GM12874 (cell line): ENCODE measurements at regions not wholly inside any gene's neighbourhood (a gene's known extent, or its start where the extent isn't known, plus 50 kb on each side); places are given as distances from the start of the nearest gene placed in this dataset.

Source experiments
- TF ChIP-seq, protein P1 (sequence below): IDR thresholded peaks from 2 replicates; pipeline ENCODE4 v1.5.1; 2011; ENCODE audit warnings: low read depth, mild to moderate bottlenecking, control low read depth, low read length, moderate library complexity; ENCODE audit not compliant: insufficient read depth

DNA sequence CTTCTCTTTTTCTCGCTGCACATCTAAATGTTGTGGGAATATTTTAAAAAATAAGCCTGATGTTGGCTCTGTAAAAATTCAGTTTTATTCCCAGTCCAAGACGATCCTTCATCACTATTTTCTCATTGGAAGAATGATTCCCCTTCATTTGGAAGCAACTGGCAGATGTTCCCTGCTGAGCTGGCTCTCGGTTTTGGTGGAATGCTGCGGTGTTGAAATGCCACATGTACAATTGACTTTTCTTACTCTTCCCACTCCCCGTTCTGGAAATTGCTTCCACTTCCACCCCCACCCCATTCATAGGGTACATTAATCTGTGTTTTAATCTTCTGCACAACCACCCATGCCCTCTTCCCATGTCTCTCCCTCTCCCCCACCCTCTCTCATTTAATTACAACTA is 496.3 kb upstream of the MAP3K7 start:
- TF ChIP-seq, protein P1, sequence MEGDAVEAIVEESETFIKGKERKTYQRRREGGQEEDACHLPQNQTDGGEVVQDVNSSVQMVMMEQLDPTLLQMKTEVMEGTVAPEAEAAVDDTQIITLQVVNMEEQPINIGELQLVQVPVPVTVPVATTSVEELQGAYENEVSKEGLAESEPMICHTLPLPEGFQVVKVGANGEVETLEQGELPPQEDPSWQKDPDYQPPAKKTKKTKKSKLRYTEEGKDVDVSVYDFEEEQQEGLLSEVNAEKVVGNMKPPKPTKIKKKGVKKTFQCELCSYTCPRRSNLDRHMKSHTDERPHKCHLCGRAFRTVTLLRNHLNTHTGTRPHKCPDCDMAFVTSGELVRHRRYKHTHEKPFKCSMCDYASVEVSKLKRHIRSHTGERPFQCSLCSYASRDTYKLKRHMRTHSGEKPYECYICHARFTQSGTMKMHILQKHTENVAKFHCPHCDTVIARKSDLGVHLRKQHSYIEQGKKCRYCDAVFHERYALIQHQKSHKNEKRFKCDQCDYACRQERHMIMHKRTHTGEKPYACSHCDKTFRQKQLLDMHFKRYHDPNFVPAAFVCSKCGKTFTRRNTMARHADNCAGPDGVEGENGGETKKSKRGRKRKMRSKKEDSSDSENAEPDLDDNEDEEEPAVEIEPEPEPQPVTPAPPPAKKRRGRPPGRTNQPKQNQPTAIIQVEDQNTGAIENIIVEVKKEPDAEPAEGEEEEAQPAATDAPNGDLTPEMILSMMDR, result no peak

DNA sequence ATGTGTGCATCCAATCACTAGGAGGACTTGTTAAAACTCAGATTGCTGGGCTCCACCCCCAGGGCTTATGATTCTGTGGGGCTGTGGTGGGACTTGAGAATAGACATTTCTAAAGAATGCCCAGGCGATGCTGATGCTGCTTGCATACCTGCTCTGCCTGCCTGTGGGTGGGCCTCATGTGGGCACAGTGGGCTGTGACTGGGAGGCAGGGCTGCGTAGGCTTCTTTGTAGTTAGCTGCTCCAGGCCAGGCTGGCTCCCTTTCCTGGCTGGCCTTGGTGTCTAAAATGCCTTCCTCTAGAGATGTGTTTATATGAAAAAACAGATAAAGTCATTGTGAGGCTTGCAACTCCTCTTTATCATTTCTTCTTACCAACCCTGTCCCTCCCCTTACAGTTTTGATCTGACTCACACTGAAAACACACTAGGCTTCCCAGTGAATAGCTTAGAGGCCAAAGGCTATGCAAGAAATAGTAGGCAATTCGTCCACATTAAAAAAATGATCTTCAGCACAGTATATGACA is 495.5 kb upstream of the MAP3K7 start:
- TF ChIP-seq, protein P1, result no peak

DNA sequence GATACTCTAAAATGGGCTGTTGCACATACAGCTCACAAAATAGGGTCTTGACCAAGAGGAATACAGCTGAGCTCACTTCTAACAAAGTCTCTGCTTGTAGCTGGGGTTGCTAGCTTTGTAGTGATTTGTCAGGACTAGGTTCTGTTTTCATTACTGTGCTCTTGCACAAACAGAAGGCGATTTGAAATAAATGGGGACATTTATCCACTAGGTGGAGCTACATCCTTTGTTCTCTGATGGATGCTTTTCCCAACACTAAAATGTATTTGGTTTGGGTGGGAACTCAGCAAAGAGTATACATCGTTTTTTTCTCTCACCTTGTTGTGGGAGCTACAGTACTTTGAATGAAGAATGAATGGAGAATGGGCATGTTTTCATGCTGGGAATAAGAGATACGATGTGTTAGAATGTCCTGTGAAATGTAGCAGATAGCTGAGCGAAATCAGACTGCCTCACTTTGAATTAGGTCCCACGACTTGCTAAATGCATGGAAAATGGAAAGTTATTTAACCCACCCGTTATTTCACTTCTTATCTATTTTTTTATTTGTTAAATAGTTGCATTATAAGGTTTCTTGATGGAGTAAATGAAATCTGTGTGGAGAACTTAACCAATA is 494.7 kb upstream of the MAP3K7 start:
- TF ChIP-seq, protein P1, result peak; percentile 42; the same call in 1 of the 2 replicates

DNA sequence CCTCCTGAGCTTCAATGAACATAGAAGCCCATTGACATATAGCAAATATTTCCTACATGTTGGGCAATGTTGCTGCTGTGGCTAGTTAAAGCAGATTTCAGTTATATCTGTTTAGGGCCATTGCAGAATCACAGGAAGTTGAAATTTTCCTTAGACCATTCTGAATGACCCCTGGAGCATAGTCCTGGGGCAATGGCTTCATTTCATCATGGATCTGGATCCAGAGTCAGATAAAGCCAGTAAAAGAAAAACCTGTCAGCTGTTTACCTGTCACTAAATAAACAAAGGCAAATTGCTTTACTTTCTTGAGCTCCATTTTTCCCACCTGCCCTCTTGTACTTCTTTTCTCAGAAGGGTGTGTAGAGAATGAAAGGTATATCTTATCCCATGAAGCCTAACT is 494.0 kb upstream of the MAP3K7 start:
- TF ChIP-seq, protein P1, result no peak

DNA sequence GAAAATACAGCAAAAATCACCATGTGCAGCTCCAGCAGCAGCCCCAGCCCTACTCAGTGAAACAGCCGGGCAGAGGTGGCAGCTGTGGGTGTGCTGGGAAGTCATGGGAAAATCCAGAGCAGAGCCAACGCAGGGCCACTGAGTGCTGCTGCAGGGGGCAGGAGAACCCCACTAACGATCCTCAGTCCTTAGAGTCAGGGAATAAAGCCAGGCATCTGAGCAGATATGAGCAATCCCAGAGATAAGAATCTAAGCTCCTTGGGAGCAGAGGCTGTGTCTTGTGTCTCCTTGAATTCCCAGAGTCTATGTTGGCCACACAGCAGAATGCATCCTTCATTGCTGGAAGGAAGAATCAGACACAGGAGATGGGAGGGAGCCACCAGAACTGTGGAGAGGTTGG is 493.1 kb upstream of the MAP3K7 start:
- TF ChIP-seq, protein P1, result no peak

DNA sequence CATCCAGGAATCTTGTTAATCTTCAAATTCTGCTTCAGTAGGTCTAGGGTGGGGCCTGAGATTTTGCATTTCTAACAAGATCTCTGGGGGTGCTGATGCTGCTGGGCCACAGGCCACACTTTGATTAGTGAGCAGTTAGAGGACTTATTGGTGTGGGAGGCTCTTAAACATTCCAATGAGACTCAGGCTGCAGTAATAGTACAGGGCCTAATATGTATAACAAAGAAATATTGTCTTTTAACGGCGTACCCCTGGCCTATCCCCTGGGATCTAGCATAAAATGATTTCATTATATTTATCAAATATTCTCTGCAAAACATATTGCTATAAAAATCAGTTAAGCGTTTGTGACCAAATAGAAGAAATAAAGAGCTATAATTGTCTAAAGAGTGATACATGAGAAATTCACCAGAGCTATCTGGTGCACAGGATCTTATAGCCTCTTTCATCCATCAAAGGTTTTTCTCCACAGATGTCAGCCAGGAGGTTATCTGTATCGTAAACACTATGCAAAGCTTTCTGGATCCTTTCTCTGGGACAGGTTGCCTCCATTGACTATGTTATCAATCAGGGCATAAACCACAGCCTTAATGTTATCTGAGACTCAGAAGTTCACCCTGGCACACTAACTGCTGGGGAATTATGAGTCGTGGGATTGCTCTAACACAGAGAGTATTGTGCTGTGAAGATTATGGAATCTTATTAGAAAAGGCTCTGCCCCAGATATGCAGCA is 488.5 kb upstream of the MAP3K7 start:
- TF ChIP-seq, protein P1, result no peak

DNA sequence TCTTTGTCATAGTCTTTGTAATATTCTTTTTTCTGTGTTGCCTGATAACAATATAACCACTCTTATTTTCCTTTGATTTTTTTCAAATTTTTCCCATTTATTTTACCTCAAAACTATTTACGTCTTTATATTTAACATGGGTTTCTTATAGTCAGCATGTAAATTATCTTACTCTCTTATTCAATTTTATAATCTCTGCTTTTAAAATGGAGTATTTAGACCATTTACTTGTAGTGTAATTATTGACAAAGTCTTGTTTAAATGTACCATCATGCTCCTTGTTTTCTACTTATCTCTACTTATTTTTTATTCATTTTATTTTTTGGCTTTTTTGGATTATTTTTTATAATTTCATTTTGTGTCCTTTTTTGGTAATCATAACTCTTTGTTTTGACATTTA is 476.5 kb upstream of the MAP3K7 start:
- TF ChIP-seq, protein P1, result no peak
